Stimulated activated CD4-positive, alpha-beta T cell treated with anti-CD3 and anti-CD28 coated beads, Interleukin-2, amount 100 ng/mL, for 48 hours (primary cell): ENCODE measurements at regions not wholly inside any gene's neighbourhood (a gene's known extent, or its start where the extent isn't known, plus 50 kb on each side); places are given as distances from the start of the nearest gene placed in this dataset.
"Not testable (repeated sequence)": the region's sequence is repeated elsewhere in the genome, so short reads cannot be mapped to it uniquely, and the experiment has no call there.

Experiments used
- DNase-seq, 2 donors: peaks; one replicate each; pipeline ENCODE4 v3.0.0-alpha.2; 2020

- no peak for DNase-seq
These were observed 50.6 kb upstream of the GPC1 start for GRCh38 chr2:240384711-240385450.

GRCh38 chr2:240385451-240386161 is 49.9 kb upstream of the GPC1 start:
- DNase-seq = not testable (repeated sequence)
